ENCODE measurements at regions not wholly inside any gene's neighbourhood (a gene's known extent, or its start where the extent isn't known, plus 50 kb on each side); places are given as distances from the start of the nearest gene placed in this dataset.

DNA sequence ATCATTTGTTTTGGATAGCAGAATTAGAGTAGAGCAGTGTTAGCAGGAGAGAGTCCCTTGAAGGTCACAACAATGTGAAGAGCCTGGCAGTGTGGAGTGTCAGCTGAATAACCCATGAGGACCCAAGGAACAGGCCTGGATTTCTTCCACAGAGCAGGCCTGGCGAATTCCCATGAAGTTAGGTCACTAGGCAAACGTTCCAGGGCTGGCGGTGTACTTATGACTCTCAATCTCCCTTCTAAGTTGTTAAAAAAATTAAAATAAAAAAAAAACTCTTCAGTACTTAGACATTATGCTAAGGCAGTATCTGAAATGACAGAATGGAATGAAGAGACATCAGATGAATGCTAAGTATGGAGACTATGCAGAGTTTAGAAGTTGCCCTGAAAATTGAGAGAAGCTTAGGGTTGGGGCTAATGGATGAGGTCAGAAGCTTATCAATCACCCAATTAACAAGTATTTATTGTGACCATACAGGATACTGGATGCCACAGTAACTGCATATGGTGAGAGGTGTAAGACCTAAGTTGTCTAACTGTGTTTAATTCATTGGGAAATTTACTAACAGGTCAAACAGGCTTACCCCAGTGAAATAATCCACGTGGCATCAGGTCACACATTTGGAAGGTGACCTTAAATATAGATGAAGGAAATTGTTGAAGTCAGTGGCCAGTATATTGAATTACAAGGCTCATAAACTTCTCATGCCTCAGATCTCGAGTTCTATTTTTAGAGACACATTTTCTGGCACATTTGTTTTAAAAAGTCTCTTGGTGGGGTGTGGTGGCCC lies 126.2 kb upstream of the NRP1 start:
- TF ChIP-seq, protein P1, sequence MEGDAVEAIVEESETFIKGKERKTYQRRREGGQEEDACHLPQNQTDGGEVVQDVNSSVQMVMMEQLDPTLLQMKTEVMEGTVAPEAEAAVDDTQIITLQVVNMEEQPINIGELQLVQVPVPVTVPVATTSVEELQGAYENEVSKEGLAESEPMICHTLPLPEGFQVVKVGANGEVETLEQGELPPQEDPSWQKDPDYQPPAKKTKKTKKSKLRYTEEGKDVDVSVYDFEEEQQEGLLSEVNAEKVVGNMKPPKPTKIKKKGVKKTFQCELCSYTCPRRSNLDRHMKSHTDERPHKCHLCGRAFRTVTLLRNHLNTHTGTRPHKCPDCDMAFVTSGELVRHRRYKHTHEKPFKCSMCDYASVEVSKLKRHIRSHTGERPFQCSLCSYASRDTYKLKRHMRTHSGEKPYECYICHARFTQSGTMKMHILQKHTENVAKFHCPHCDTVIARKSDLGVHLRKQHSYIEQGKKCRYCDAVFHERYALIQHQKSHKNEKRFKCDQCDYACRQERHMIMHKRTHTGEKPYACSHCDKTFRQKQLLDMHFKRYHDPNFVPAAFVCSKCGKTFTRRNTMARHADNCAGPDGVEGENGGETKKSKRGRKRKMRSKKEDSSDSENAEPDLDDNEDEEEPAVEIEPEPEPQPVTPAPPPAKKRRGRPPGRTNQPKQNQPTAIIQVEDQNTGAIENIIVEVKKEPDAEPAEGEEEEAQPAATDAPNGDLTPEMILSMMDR (IDR thresholded peaks at IDR 0.05) = no peak
- TF ChIP-seq POLR2A (IDR thresholded peaks at IDR 0.05) = no peak
- no peak for TF ChIP-seq POLR2AphosphoS5 (IDR thresholded peaks at IDR 0.05; ENCODE audit: insufficient read depth in 1 of 2, low read depth in 1 of 2)
- no peaks in the 10 kb centered on the region for H3K36me3 ChIP-seq
- intact Hi-C loops (cut with DNase I) = no loop called here
- no peak overlapping the region for H3K4me3 ChIP-seq
- no peaks in the 10 kb centered on the region for H3K4me1 ChIP-seq
- H3K27me3 ChIP-seq = no peaks in the 10 kb centered on the region
- no peak for DNase-seq (ENCODE audit: extremely low spot score in 2 of 2)
- no peaks in the 10 kb centered on the region for H3K9me3 ChIP-seq
- no peak overlapping the region for H3K27ac ChIP-seq

DNA sequence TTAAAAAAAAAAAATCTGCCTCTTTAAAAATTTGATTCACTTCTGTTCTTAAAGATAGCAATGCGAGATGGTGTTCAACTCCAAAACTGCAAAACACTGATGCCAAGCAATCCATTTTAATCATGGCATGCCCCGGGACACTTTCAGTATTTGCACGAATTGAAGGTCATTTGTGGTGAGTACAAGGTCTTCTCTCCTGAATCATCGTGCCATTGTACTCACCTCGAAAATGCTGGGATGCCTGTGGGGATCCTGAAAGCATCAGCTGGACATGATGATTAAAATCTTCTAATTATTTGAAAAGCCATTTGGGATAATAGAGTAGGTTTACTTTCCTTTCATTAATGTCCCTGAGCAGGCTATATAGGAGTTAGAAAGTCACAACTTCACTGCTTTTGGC lies 125.1 kb upstream of the NRP1 start:
- no peaks in the 10 kb centered on the region for H3K9me3 ChIP-seq
- no peak overlapping the region for H3K27ac ChIP-seq
- no peak for DNase-seq (ENCODE audit: extremely low spot score in 2 of 2)
- intact Hi-C loops (cut with DNase I) = no loop called here
- H3K27me3 ChIP-seq = no peaks in the 10 kb centered on the region
- H3K36me3 ChIP-seq = no peaks in the 10 kb centered on the region
- H3K4me1 ChIP-seq = no peaks in the 10 kb centered on the region
- H3K4me3 ChIP-seq = no peak overlapping the region
- TF ChIP-seq POLR2AphosphoS5 (IDR thresholded peaks at IDR 0.05; ENCODE audit: insufficient read depth in 1 of 2, low read depth in 1 of 2) = no peak
- TF ChIP-seq, protein P1 (IDR thresholded peaks at IDR 0.05) = no peak
- TF ChIP-seq POLR2A (IDR thresholded peaks at IDR 0.05) = no peak

DNA sequence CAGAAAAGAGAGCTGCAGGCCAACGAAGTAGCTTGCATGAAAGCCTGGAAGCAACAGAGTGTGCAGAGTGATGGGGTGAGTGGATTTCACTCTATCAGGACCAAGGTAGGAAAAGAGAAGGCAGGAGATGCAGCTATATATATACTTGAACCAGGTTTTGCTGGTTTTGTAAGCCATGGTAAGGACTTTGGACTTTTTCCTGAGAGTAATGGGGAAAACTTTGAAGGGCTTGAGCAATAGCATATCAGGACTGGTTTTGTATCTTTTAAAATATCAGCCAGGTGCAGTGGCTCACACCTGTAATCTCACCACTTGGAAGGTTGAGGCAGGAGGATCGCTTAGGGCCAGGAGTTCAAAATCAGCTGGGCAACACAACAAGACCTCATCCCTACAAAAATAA lies 120.6 kb upstream of the NRP1 start:
- no peaks in the 10 kb centered on the region for H3K36me3 ChIP-seq
- no peak overlapping the region for H3K4me3 ChIP-seq
- H3K9me3 ChIP-seq = no peaks in the 10 kb centered on the region
- no peaks in the 10 kb centered on the region for H3K4me1 ChIP-seq
- intact Hi-C loops (cut with DNase I) = no loop called here
- TF ChIP-seq, protein P1 (IDR thresholded peaks at IDR 0.05) = no peak
- no peak for TF ChIP-seq POLR2AphosphoS5 (IDR thresholded peaks at IDR 0.05; ENCODE audit: insufficient read depth in 1 of 2, low read depth in 1 of 2)
- no peak for DNase-seq (ENCODE audit: extremely low spot score in 2 of 2)
- no peaks in the 10 kb centered on the region for H3K27me3 ChIP-seq
- no peak overlapping the region for H3K27ac ChIP-seq

DNA sequence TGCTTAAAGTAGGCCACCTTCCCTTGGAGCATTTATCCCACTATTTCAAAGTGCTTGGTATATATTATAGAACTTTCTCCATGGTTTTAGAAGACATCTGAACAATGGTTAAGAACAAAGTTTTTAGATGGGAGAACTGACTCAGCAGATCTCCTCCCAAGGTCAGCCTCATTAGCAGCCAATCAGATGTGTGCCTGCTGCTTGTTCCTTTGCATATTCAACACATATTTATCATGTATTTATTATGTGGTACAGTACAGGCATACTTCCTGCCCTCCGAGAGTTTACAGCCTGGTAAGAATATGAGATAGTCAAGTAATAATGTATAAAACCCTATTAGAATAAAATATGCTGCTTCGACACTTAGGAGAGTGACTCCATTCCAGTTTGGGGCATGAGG lies 120.1 kb upstream of the NRP1 start:
- Histone ChIP-seq H3K27ac (no peak overlapping the region), H3K4me1 (no peaks in the 10 kb centered on the region), H3K27me3 (no peaks in the 10 kb centered on the region), H3K36me3 (no peaks in the 10 kb centered on the region), H3K9me3 (no peaks in the 10 kb centered on the region), H3K4me3 (no peak overlapping the region)
- TF ChIP-seq, protein P1 (IDR thresholded peaks at IDR 0.05) = no peak
- no peak for TF ChIP-seq POLR2A (IDR thresholded peaks at IDR 0.05)
- no peak for TF ChIP-seq POLR2AphosphoS5 (IDR thresholded peaks at IDR 0.05; ENCODE audit: insufficient read depth in 1 of 2, low read depth in 1 of 2)
- intact Hi-C loops (cut with DNase I) = no loop called here
- no peak for DNase-seq (ENCODE audit: extremely low spot score in 2 of 2)
